Epithelial cell of esophagus (primary cell): ENCODE measurements at regions not wholly inside any gene's neighbourhood (a gene's known extent, or its start where the extent isn't known, plus 50 kb on each side); places are given as distances from the start of the nearest gene placed in this dataset.

Experiments used
- DNase-seq: peaks from one replicate; pipeline ENCODE4 v3.0.0; 2010; ENCODE audit warnings: low read depth
- H3K4me3 ChIP-seq: 2 replicates; pipeline ENCODE4 v1.5.1; 2011; ENCODE audit warnings: mild to moderate bottlenecking, low read length, control low read depth
- TF ChIP-seq, protein P1 (sequence below): IDR thresholded peaks from 2 replicates; pipeline ENCODE4 v1.5.1; 2011; ENCODE audit warnings: low read depth, mild to moderate bottlenecking, low read length, control low read depth, inconsistent platforms; ENCODE audit not compliant: insufficient read depth; ENCODE audit errors: missing control alignments

- DNase-seq: no peak
- TF ChIP-seq, protein P1, sequence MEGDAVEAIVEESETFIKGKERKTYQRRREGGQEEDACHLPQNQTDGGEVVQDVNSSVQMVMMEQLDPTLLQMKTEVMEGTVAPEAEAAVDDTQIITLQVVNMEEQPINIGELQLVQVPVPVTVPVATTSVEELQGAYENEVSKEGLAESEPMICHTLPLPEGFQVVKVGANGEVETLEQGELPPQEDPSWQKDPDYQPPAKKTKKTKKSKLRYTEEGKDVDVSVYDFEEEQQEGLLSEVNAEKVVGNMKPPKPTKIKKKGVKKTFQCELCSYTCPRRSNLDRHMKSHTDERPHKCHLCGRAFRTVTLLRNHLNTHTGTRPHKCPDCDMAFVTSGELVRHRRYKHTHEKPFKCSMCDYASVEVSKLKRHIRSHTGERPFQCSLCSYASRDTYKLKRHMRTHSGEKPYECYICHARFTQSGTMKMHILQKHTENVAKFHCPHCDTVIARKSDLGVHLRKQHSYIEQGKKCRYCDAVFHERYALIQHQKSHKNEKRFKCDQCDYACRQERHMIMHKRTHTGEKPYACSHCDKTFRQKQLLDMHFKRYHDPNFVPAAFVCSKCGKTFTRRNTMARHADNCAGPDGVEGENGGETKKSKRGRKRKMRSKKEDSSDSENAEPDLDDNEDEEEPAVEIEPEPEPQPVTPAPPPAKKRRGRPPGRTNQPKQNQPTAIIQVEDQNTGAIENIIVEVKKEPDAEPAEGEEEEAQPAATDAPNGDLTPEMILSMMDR: no peak
- H3K4me3 ChIP-seq: no peak overlapping the region
Measured at GRCh38 chr2:8024506-8024905, 657.4 kb upstream of the ID2 start.

- DNase-seq: no peak
- TF ChIP-seq, protein P1: no peak
- H3K4me3 ChIP-seq: no peak overlapping the region
Measured at GRCh38 chr2:8026381-8026780, 655.5 kb upstream of the ID2 start.

- no peak overlapping the region for H3K4me3 ChIP-seq
- DNase-seq: no peak
- TF ChIP-seq, protein P1: no peak
Measured at GRCh38 chr2:8027387-8027786, 654.5 kb upstream of the ID2 start.

GRCh38 chr2:8028036-8028435 is 653.8 kb upstream of the ID2 start:
- H3K4me3 ChIP-seq: no peak overlapping the region
- DNase-seq: no peak
- TF ChIP-seq, protein P1: no peak

DNA sequence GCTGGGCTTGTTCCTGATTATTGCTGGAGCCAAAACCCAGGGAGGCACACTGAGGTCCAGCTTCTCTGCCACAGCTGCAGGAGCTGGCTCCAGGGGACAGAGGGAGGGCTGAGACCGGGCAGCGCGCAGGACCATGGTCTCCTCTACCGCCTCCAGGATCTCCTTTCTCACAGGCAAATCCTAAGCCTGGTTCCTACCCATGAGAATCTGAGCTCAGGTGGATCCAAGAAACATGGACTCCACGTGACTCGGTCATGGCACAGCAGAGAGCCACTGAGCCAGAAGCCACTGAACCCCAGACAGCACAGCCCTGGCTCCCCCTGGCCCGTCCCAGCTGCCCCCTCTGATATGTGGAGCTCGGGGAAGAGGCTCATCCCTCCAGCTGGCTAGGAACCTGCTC is 653.4 kb upstream of the ID2 start:
- H3K4me3 ChIP-seq: no peak overlapping the region
- no peak for DNase-seq
- TF ChIP-seq, protein P1: no peak

DNA sequence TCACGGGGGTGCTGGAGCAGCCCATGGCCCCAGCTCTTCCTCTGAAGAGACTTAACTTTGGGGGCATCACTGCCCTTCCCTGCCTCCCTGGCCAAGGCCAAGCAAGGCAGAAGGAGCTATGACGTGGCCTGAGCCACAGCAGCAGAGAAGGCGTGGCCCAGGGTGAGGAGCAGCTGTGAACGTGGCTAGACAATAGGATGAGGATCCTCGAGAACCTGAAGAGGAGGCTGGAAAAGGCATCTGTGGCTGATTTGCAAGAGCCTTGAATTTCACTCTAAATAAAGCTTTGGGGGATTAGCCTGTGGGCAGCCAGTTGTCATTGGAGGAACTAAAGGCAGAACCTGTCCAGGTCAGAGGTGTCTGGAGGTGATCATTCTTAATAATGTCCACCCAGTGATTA is 652.9 kb upstream of the ID2 start:
- no peak for DNase-seq
- H3K4me3 ChIP-seq: no peak overlapping the region
- TF ChIP-seq, protein P1: no peak

DNA sequence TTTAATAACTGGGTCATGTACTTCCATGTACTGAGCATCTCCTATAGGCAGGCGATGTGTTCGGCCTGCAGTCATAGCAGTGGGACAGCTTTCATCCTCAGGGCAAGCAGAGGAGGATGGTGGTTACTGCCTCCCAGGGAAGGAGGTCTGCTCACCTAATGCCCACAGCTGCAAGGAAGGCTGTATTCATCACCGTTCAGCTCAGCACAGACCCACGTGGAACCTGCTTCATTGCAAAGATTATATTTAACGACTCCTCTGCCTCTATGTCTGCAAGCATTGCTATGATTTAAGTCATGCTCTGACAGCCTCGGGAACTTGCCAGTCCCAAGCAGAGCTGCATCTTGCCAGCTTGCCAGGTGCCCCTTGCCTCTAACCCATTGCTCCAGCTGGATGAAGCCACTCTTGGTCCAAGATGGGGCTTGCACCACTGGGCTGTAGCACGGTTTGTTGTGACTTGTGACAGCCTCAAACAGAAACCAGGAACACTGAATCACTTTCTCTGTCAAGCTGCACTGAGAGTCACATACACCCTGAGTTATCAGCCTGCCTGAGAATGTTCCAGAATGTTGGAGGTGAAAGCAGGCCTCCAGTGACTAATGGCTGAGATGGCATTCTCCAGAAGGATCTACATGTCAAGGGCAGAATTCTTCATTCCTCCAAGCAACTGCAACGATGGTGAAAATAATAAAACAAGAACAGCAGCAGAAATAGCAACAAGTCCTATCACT is 651.1 kb upstream of the ID2 start:
- no peak overlapping the region for H3K4me3 ChIP-seq
- TF ChIP-seq, protein P1: no peak
- no peak for DNase-seq
